HepG2 (cell line): ENCODE measurements at regions not wholly inside any gene's neighbourhood (a gene's known extent, or its start where the extent isn't known, plus 50 kb on each side); places are given as distances from the start of the nearest gene placed in this dataset.
A peak's percentile ranks its signal among the peaks of the same experiment; 100 is the strongest.

Source experiments
- DNMT3B ChIP-seq: conservative IDR thresholded peaks from 2 replicates; pipeline ENCODE4 v1.6.1; 2016; ENCODE audit warnings: missing biosample characterization, control low read depth
- HDAC2 ChIP-seq: sonication (generic); formaldehyde crosslinking; IDR thresholded peaks from 2 replicates; pipeline ENCODE4 v1.4.0; 2020; ENCODE audit warnings: missing genetic modification reagents
- KAT2B ChIP-seq: fragments of 150-350 bp; IDR thresholded peaks from 2 replicates; pipeline ENCODE4 v1.6.1; 2014; ENCODE audit warnings: low read depth, low read length, borderline replicate concordance
- MXD4 ChIP-seq: IDR thresholded peaks from 2 replicates; pipeline ENCODE4 v1.6.1; 2016; ENCODE audit warnings: mild to moderate bottlenecking, missing biosample characterization, missing genetic modification reagents
- NCOR1 ChIP-seq: fragments of 200-600 bp; sonication (generic); IDR thresholded peaks from 2 replicates; pipeline ENCODE4 v1.7.0; 2017; ENCODE audit warnings: antibody characterized with exemption, low read length, borderline replicate concordance
- POLR2AphosphoS2 ChIP-seq: IDR thresholded peaks from 2 replicates; pipeline ENCODE4 v1.6.1; 2011; ENCODE audit warnings: low read depth, low read length, improper control_type of control experiment
- SYNCRIP ChIP-seq: fragments of 200-400 bp; formaldehyde crosslinking; IDR thresholded peaks from 2 replicates; pipeline ENCODE4 v1.6.1; 2018; ENCODE audit warnings: mild to moderate bottlenecking, low read depth, low read length; ENCODE audit not compliant: insufficient read depth
- TBX3 ChIP-seq: fragments of 450-650 bp; IDR thresholded peaks from 2 replicates; pipeline ENCODE4 v1.6.1; 2017; ENCODE audit warnings: antibody characterized with exemption, mild to moderate bottlenecking, inconsistent platforms, borderline replicate concordance
- TEF ChIP-seq: sonication (generic); formaldehyde crosslinking; IDR thresholded peaks from 2 replicates; pipeline ENCODE4 v1.5.0; 2020; ENCODE audit warnings: missing genetic modification reagents
- U2AF2 ChIP-seq: fragments of 200-400 bp; formaldehyde crosslinking; IDR thresholded peaks from 2 replicates; pipeline ENCODE4 v1.6.1; 2017; ENCODE audit warnings: low read depth, mild to moderate bottlenecking, low read length
- YEATS2 ChIP-seq: sonication (generic); formaldehyde crosslinking; IDR thresholded peaks from 2 replicates; pipeline ENCODE4 v1.4.0; 2020; ENCODE audit warnings: missing genetic modification reagents, borderline replicate concordance
- ZBTB26 ChIP-seq: IDR thresholded peaks from 2 replicates; pipeline ENCODE4 v1.6.1; 2016; ENCODE audit warnings: missing compliant biosample characterization, missing genetic modification reagents, borderline replicate concordance
- ZIK1 ChIP-seq: sonication (generic); formaldehyde crosslinking; IDR thresholded peaks from 2 replicates; pipeline ENCODE4 v1.5.0; 2020; ENCODE audit warnings: mild to moderate bottlenecking, low read depth, missing genetic modification reagents, borderline replicate concordance
- ZMYM3 ChIP-seq: sonication (generic); formaldehyde crosslinking; IDR thresholded peaks from 2 replicates; pipeline ENCODE4 v1.5.1; 2020; ENCODE audit warnings: mild to moderate bottlenecking, missing genetic modification reagents
- ZNF143 ChIP-seq: sonication (generic); formaldehyde crosslinking; IDR thresholded peaks from 2 replicates; pipeline ENCODE4 v1.4.0; 2020; ENCODE audit warnings: missing genetic modification reagents
- ZNF331 ChIP-seq: sonication (generic); formaldehyde crosslinking; IDR thresholded peaks from 2 replicates; pipeline ENCODE4 v1.4.0; 2020; ENCODE audit warnings: missing genetic modification reagents
- ZNF674 ChIP-seq: sonication (generic); formaldehyde crosslinking; IDR thresholded peaks from 2 replicates; pipeline ENCODE4 v1.5.0; 2020; ENCODE audit warnings: low read depth, mild to moderate bottlenecking, missing genetic modification reagents
- ZSCAN21 ChIP-seq: sonication (generic); formaldehyde crosslinking; IDR thresholded peaks from 2 replicates; pipeline ENCODE4 v1.8.0; 2022; ENCODE audit warnings: mild to moderate bottlenecking, missing genetic modification reagents, moderate library complexity, borderline replicate concordance
- TF ChIP-seq, protein P1 (sequence below): sonication (generic); formaldehyde crosslinking; IDR thresholded peaks from 2 replicates; pipeline ENCODE4 v1.9.0; 2022; ENCODE audit warnings: missing genetic modification reagents, mild to moderate bottlenecking, borderline replicate concordance
- TF ChIP-seq, protein P2 (sequence below): sonication (generic); formaldehyde crosslinking; IDR thresholded peaks from 2 replicates; pipeline ENCODE4 v1.5.0; 2020; ENCODE audit warnings: mild to moderate bottlenecking, missing genetic modification reagents, moderate library complexity

DNA sequence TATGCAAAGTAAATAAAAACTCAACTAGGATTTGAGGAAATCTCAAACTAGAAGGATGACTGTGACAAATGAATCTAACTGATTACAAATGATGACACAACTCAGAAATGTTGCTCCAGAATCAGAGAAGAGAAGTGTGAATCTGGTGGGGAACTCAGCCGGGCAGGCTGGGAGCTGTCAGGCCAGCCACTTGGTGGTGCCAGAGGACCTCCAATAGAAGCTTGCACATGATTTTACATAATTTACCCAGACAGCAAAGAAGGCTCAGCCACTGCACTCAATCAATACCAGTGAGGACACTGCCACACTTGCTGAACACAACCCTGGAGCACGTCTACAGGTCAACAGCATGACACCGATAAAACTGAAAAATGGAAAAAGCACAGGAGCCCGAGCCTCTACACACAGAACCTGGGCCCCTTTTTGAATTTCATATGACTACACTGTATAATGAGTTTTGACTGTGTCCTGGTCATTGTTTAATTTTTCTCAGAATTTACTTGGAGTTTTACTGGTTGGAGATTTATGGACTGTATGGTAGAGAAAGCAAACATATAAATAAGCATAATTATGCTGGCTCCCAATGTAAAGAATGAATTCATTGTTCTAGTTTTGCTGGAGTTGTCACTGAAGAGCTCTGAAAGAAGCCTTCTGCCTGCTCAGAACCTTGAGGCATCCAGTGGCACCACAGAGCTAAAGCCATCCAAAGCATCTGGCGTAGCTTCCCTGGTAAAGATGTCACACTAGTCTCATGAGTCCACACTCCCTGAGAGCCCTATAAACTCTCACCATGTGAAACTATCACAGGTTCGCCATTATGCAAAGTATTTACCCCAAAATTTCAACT, 296.5 kb downstream of the THBS2 start (continued):
- no peak for TF ChIP-seq ZBTB26
- no peak for TF ChIP-seq SYNCRIP
- TF ChIP-seq ZNF674 (CRISPR knock-in tag): no peak
- TF ChIP-seq, protein P1, sequence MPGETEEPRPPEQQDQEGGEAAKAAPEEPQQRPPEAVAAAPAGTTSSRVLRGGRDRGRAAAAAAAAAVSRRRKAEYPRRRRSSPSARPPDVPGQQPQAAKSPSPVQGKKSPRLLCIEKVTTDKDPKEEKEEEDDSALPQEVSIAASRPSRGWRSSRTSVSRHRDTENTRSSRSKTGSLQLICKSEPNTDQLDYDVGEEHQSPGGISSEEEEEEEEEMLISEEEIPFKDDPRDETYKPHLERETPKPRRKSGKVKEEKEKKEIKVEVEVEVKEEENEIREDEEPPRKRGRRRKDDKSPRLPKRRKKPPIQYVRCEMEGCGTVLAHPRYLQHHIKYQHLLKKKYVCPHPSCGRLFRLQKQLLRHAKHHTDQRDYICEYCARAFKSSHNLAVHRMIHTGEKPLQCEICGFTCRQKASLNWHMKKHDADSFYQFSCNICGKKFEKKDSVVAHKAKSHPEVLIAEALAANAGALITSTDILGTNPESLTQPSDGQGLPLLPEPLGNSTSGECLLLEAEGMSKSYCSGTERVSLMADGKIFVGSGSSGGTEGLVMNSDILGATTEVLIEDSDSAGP (CRISPR knock-in tag): no peak
- TF ChIP-seq ZMYM3 (CRISPR knock-in tag): no peak
- peak; percentile 64; the same call in 1 of the 2 replicates for TF ChIP-seq TEF (CRISPR knock-in tag)
- no peak for TF ChIP-seq ZNF143 (CRISPR knock-in tag)
- TF ChIP-seq YEATS2: peak; percentile 42; the same call in 1 of the 2 replicates
- no peak for TF ChIP-seq NCOR1
- TF ChIP-seq ZNF331 (CRISPR knock-in tag): peak; percentile 79; the same call in 1 of the 2 replicates
- TF ChIP-seq ZIK1 (CRISPR knock-in tag): no peak
- no peak for TF ChIP-seq ZSCAN21 (CRISPR knock-in tag)
- TF ChIP-seq MXD4 (CRISPR knock-in tag): no peak
- no peak for TF ChIP-seq HDAC2 (CRISPR knock-in tag)
- no peak for TF ChIP-seq POLR2AphosphoS2
- no peak for TF ChIP-seq KAT2B
- TF ChIP-seq DNMT3B (CRISPR knock-in tag): no peak
- TF ChIP-seq, protein P2, sequence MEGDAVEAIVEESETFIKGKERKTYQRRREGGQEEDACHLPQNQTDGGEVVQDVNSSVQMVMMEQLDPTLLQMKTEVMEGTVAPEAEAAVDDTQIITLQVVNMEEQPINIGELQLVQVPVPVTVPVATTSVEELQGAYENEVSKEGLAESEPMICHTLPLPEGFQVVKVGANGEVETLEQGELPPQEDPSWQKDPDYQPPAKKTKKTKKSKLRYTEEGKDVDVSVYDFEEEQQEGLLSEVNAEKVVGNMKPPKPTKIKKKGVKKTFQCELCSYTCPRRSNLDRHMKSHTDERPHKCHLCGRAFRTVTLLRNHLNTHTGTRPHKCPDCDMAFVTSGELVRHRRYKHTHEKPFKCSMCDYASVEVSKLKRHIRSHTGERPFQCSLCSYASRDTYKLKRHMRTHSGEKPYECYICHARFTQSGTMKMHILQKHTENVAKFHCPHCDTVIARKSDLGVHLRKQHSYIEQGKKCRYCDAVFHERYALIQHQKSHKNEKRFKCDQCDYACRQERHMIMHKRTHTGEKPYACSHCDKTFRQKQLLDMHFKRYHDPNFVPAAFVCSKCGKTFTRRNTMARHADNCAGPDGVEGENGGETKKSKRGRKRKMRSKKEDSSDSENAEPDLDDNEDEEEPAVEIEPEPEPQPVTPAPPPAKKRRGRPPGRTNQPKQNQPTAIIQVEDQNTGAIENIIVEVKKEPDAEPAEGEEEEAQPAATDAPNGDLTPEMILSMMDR (CRISPR knock-in tag): peak; percentile 92
- TF ChIP-seq U2AF2: no peak
- TF ChIP-seq TBX3: no peak
